PC-3 (cell line): ENCODE measurements at regions not wholly inside any gene's neighbourhood (a gene's known extent, or its start where the extent isn't known, plus 50 kb on each side); places are given as distances from the start of the nearest gene placed in this dataset.

ENCODE experiments used
- ATAC-seq: fragments of 200-7000 bp; cut with Tn5 transposase; 2 replicates; pipeline ENCODE4 v1.9.1; 2020; ENCODE audit warnings: mild to moderate bottlenecking, moderate library complexity
- BruUV-seq: library from RNA; stranded (reverse); fragments of 400-500 nt; replicated peaks from 2 replicates; lab custom pipeline; 2021; lab: Mats Ljungman, UMichigan
- CTCF ChIA-PET: fragments of 300-600 bp; sonication (Branson Sonifier 250); formaldehyde crosslinking; loops from one replicate; lab custom pipeline; 2022; ENCODE audit warnings: antibody characterized with exemption; lab: Charles Lee
- POLR2A ChIA-PET: fragments of 300-600 bp; sonication (Branson Sonifier 250); formaldehyde crosslinking; loops from one replicate; lab custom pipeline; 2022; ENCODE audit warnings: antibody characterized with exemption; ENCODE audit not compliant: unreplicated experiment; lab: Charles Lee
- DNase-seq: peaks from one replicate; pipeline ENCODE4 v3.0.0-alpha.2; 2015
- H2AFZ ChIP-seq: fragments of 300-600 bp; sonication (generic); 2 replicates; pipeline ENCODE4 v1.6.0; 2016; ENCODE audit warnings: antibody characterized with exemption, low read length
- H3F3A ChIP-seq: fragments of 300-600 bp; sonication (generic); one replicate; pipeline ENCODE4 v1.6.0; 2017; ENCODE audit warnings: antibody characterized with exemption, low read length, control low read depth, mild to moderate bottlenecking; ENCODE audit not compliant: unreplicated experiment
- H3K27ac ChIP-seq: fragments of 300-600 bp; sonication (generic); 2 replicates; pipeline ENCODE4 v1.5.1; 2016; ENCODE audit warnings: mild to moderate bottlenecking, low read length
- H3K27me3 ChIP-seq: fragments of 300-600 bp; sonication (generic); 2 replicates; pipeline ENCODE4 v1.6.1; 2016; ENCODE audit warnings: low read length, mixed read lengths
- H3K36me3 ChIP-seq: fragments of 300-600 bp; sonication (generic); 2 replicates; pipeline ENCODE4 v1.6.1; 2016; ENCODE audit warnings: low read depth, mixed run types, low read length, mixed read lengths
- H3K4me1 ChIP-seq: fragments of 300-600 bp; sonication (generic); 2 replicates; pipeline ENCODE4 v1.5.1; 2016; ENCODE audit warnings: low read length; ENCODE audit not compliant: insufficient read depth
- H3K4me2 ChIP-seq: fragments of 300-600 bp; sonication (generic); 2 replicates; pipeline ENCODE4 v1.6.0; 2016; ENCODE audit warnings: low read length
- H3K4me3 ChIP-seq: fragments of 300-600 bp; sonication (generic); 2 replicates; pipeline ENCODE4 v1.5.1; 2016; ENCODE audit warnings: mild to moderate bottlenecking, low read length, mixed read lengths
- H3K79me2 ChIP-seq: fragments of 300-600 bp; sonication (generic); 2 replicates; pipeline ENCODE4 v1.6.1; 2017; ENCODE audit warnings: low read length, mixed read lengths
- H3K9ac ChIP-seq: fragments of 300-600 bp; sonication (generic); 2 replicates; pipeline ENCODE4 v1.6.0; 2016; ENCODE audit warnings: mild to moderate bottlenecking, low read length
- H3K9me2 ChIP-seq: fragments of 300-600 bp; sonication (generic); replicated peaks from 2 replicates; pipeline ENCODE4 v1.6.1; 2016; ENCODE audit warnings: mixed run types, low read length, mixed read lengths
- H3K9me3 ChIP-seq: fragments of 300-600 bp; sonication (generic); 2 replicates; pipeline ENCODE4 v1.6.1; 2016; ENCODE audit warnings: low read length, mixed read lengths
- H4K20me1 ChIP-seq: fragments of 300-600 bp; sonication (generic); 2 replicates; pipeline ENCODE4 v1.6.1; 2016; ENCODE audit warnings: low read length, mixed read lengths
- CTCF ChIP-seq: fragments of 300-600 bp; sonication (generic); conservative IDR thresholded peaks from 2 replicates; pipeline ENCODE4 v1.5.1; 2017; ENCODE audit warnings: antibody characterized with exemption, low read depth, mild to moderate bottlenecking, low read length
- EZH2 ChIP-seq: fragments of 300-600 bp; sonication (generic); IDR thresholded peaks from one replicate; pipeline ENCODE4 v1.6.1; 2017; ENCODE audit warnings: antibody characterized with exemption, mild to moderate bottlenecking, low read length; ENCODE audit not compliant: unreplicated experiment
- EZH2phosphoT487 ChIP-seq: fragments of 300-600 bp; sonication (generic); IDR thresholded peaks from 2 replicates; pipeline ENCODE4 v1.6.1; 2018; ENCODE audit warnings: mild to moderate bottlenecking, antibody characterized with exemption, low read length, borderline replicate concordance
- intact Hi-C: fragments of 100-400 bp; cut with micrococcal nuclease; formaldehyde crosslinking; loops from 2 replicates; pipeline ENCODE4 v1.9.0; 2023

DNA sequence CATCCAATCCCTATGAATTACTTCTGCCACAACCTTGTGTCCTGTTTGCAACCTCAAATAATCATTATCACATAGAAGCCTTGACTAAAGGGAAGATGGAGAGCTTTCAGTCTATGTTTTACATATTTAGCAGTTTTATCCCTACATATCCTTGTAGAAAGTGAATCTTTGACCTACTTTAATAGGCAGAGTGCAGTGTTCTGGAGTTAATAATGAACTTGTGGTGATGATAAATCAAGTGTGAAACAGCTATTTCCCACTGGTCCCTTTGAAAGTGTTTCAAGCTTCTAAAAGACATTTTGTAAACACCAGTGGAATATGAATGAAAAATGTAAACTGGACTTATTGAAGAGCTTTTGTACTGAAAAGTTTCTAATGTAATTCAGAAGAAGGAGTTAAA lies 406.7 kb downstream of the GABRG2 start:
- H3K27me3 ChIP-seq: no peaks in the 10 kb centered on the region
- no peaks in the 10 kb centered on the region for H3K36me3 ChIP-seq
- no peaks in the 10 kb centered on the region for H3F3A ChIP-seq
- intact Hi-C loops: no loop called here
- BruUV-seq: no TSS peak
- H2AFZ ChIP-seq: no peak overlapping the region
- H3K27ac ChIP-seq: no peak overlapping the region
- ChIA-PET CTCF (no interaction called here), POLR2A (no interaction called here)
- DNase-seq (no peak), ATAC-seq (no peak)
- H3K4me3 ChIP-seq: no peak overlapping the region
- no peaks in the 10 kb centered on the region for H3K79me2 ChIP-seq
- H3K4me1 ChIP-seq: no peaks in the 10 kb centered on the region
- H3K4me2 ChIP-seq: no peak overlapping the region
- no peaks in the 10 kb centered on the region for H3K9me3 ChIP-seq
- no peaks in the 10 kb centered on the region for H4K20me1 ChIP-seq
- no peak overlapping the region for H3K9ac ChIP-seq
- TF ChIP-seq CTCF (no peak), EZH2 (no peak), EZH2phosphoT487 (no peak)
- no peaks in the 10 kb centered on the region for H3K9me2 ChIP-seq

GRCh38 chr5:162484095-162484494 lies 416.5 kb downstream of the GABRG2 start:
- TF ChIP-seq EZH2phosphoT487 (no peak), CTCF (no peak), EZH2 (no peak)
- DNase-seq (no peak), ATAC-seq (no peak)
- Histone ChIP-seq H3K4me1 (peaks cover 3% of the 10 kb centered on the region; the same call in 1 of the 2 replicates), H3K27ac (no peak overlapping the region), H3F3A (no peaks in the 10 kb centered on the region), H3K79me2 (no peaks in the 10 kb centered on the region), H3K9me2 (no peaks in the 10 kb centered on the region), H2AFZ (no peak overlapping the region), H3K27me3 (no peaks in the 10 kb centered on the region), H4K20me1 (no peaks in the 10 kb centered on the region), H3K4me3 (no peak overlapping the region), H3K36me3 (no peaks in the 10 kb centered on the region), H3K9ac (no peak overlapping the region), H3K9me3 (no peaks in the 10 kb centered on the region), H3K4me2 (no peak overlapping the region)
- intact Hi-C loops: no loop called here
- CTCF ChIA-PET: no interaction called here
- POLR2A ChIA-PET: no interaction called here
- BruUV-seq: no TSS peak

DNA sequence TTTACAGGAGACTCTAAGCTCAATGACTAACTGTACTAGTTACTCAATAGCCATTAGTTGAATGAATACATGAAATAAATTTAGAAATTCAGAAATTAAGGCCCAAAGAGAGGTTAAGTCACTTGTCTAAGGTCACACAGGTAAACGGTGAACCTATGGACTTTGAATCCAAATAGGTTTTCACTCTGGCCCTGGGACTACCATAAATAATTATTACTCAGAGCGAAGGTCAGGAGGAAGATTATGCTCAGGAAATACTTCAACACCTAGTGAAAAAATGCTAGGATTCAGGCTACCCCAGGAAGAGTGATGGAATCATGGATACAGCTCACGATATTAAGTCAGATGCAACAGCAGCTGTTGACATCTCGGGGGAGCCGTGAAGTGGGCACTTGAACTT lies 417.4 kb downstream of the GABRG2 start:
- Histone ChIP-seq H3K9ac (no peak overlapping the region), H3K79me2 (no peaks in the 10 kb centered on the region), H3K4me2 (no peak overlapping the region), H3K9me2 (no peaks in the 10 kb centered on the region), H3K27me3 (no peaks in the 10 kb centered on the region), H2AFZ (no peak overlapping the region), H3K4me1 (peaks cover 3% of the 10 kb centered on the region; the same call in 1 of the 2 replicates), H4K20me1 (no peaks in the 10 kb centered on the region), H3K4me3 (no peak overlapping the region), H3K36me3 (no peaks in the 10 kb centered on the region), H3K27ac (no peak overlapping the region), H3K9me3 (no peaks in the 10 kb centered on the region), H3F3A (no peaks in the 10 kb centered on the region)
- intact Hi-C loops: no loop called here
- no TSS peak for BruUV-seq
- ChIA-PET POLR2A (no interaction called here), CTCF (no interaction called here)
- ATAC-seq: no peak
- DNase-seq: no peak
- TF ChIP-seq CTCF (no peak), EZH2 (no peak), EZH2phosphoT487 (no peak)
